ENCODE measurements at regions not wholly inside any gene's neighbourhood (a gene's known extent, or its start where the extent isn't known, plus 50 kb on each side); places are given as distances from the start of the nearest gene placed in this dataset.

- no peak for DNase-seq (ENCODE audit: low read depth in 2 of 2)
Observed at GRCh38 chr11:45347348-45348082, 61.4 kb upstream of the SYT13 start.

GRCh38 chr11:45345491-45345890, 59.4 kb upstream of the SYT13 start:
- no peak for DNase-seq (ENCODE audit: low read depth in 2 of 2)

GRCh38 chr11:45344028-45344427, 57.9 kb upstream of the SYT13 start:
- DNase-seq (ENCODE audit: low read depth in 2 of 2), result no peak

- DNase-seq (ENCODE audit: low read depth in 2 of 2), result no peak
Observed at GRCh38 chr11:45343444-45343843, 57.3 kb upstream of the SYT13 start.

GRCh38 chr11:45341372-45341771, 55.2 kb upstream of the SYT13 start:
- DNase-seq (ENCODE audit: low read depth in 2 of 2), result no peak

- DNase-seq (ENCODE audit: low read depth in 2 of 2), result peak; percentile 85 to 95
Observed at GRCh38 chr11:45339729-45340519, 53.8 kb upstream of the SYT13 start.

- DNase-seq (ENCODE audit: low read depth in 2 of 2), result no peak
Observed at GRCh38 chr11:45337583-45338360, 51.6 kb upstream of the SYT13 start.

GRCh38 chr11:45336136-45336535, 50.0 kb upstream of the SYT13 start:
- DNase-seq (ENCODE audit: low read depth in 2 of 2), result no peak
